Smooth muscle cell (in vitro differentiated cells): ENCODE measurements at regions not wholly inside any gene's neighbourhood (a gene's known extent, or its start where the extent isn't known, plus 50 kb on each side); places are given as distances from the start of the nearest gene placed in this dataset.
A peak's percentile ranks its signal among the peaks of the same experiment; 100 is the strongest.

Experiments used
- DNase-seq: peaks from one replicate; lab custom pipeline; 2025; ENCODE audit not compliant: unreplicated experiment; lab: John Stamatoyannopoulos, UW
- H2AFZ ChIP-seq: fragments of 200-600 bp; sonication (generic); 2 replicates; pipeline ENCODE4 v1.6.0; 2016; ENCODE audit warnings: antibody characterized with exemption, low read depth, mild to moderate bottlenecking
- H3F3A ChIP-seq: fragments of 200-600 bp; sonication (generic); 2 replicates; pipeline ENCODE4 v1.6.0; 2017; ENCODE audit warnings: antibody characterized with exemption, low read depth
- H3K27ac ChIP-seq: fragments of 200-600 bp; sonication (generic); 2 replicates; pipeline ENCODE4 v1.5.1; 2016; ENCODE audit warnings: low read depth, mild to moderate bottlenecking
- H3K27me3 ChIP-seq: fragments of 200-600 bp; sonication (generic); 2 replicates; pipeline ENCODE4 v1.6.1; 2016; ENCODE audit warnings: low read depth, mild to moderate bottlenecking
- H3K36me3 ChIP-seq: fragments of 200-600 bp; sonication (generic); 2 replicates; pipeline ENCODE4 v1.5.1; 2016; ENCODE audit warnings: low read depth
- H3K4me1 ChIP-seq: fragments of 200-600 bp; sonication (generic); 2 replicates; pipeline ENCODE4 v1.5.1; 2016; ENCODE audit warnings: low read depth
- H3K4me2 ChIP-seq: fragments of 200-600 bp; sonication (generic); 2 replicates; pipeline ENCODE4 v1.6.0; 2016; ENCODE audit warnings: mild to moderate bottlenecking
- H3K4me3 ChIP-seq: fragments of 200-600 bp; sonication (generic); 2 replicates; pipeline ENCODE4 v1.5.1; 2016; ENCODE audit warnings: mild to moderate bottlenecking
- H3K79me2 ChIP-seq: fragments of 200-600 bp; sonication (generic); 2 replicates; pipeline ENCODE4 v1.6.0; 2016; ENCODE audit warnings: low read depth, mild to moderate bottlenecking
- H3K9ac ChIP-seq: fragments of 200-600 bp; sonication (generic); 2 replicates; pipeline ENCODE4 v1.6.0; 2016; ENCODE audit warnings: low read depth
- H3K9me3 ChIP-seq: fragments of 200-600 bp; sonication (generic); replicated peaks from 2 replicates; pipeline ENCODE4 v1.5.1; 2016; ENCODE audit warnings: low read depth
- H4K20me1 ChIP-seq: fragments of 200-600 bp; sonication (generic); 2 replicates; pipeline ENCODE4 v1.6.0; 2016; ENCODE audit warnings: low read depth
- CTCF ChIP-seq: fragments of 200-600 bp; sonication (generic); IDR thresholded peaks from 2 replicates; pipeline ENCODE4 v1.5.1; 2017; ENCODE audit warnings: borderline replicate concordance, mild to moderate bottlenecking, antibody characterized with exemption; ENCODE audit not compliant: insufficient read depth, poor library complexity, severe bottlenecking
- WGBS: methylation state at CpG from one replicate; pipeline ENCODE4 v1.1.7; 2016; ENCODE audit warnings: low lambda C conversion rate; 5-methylcytosine and 5-hydroxymethylcytosine counted together

GRCh38 chr4:41880840-41881831 lies 54.1 kb upstream of the TMEM33 start:
- Histone ChIP-seq H3F3A (no peaks in the 10 kb centered on the region), H3K27me3 (peaks cover 95% of the 10 kb centered on the region), H3K4me3 (peak overlapping the region; percentile 45), H3K9ac (no peak overlapping the region), H3K36me3 (no peaks in the 10 kb centered on the region), H3K27ac (no peak overlapping the region), H3K4me2 (peak overlapping the region; percentile 82), H3K9me3 (no peaks in the 10 kb centered on the region), H4K20me1 (no peaks in the 10 kb centered on the region), H3K4me1 (peaks cover 18% of the 10 kb centered on the region), H3K79me2 (no peaks in the 10 kb centered on the region), H2AFZ (peak overlapping the region; percentile 58)
- no peak for TF ChIP-seq CTCF
- no peak for DNase-seq
- WGBS = 3% methylated on average over 78 of the region's 79 CpGs

- Histone ChIP-seq H3K4me2 (peak overlapping the region; percentile 82), H3K79me2 (no peaks in the 10 kb centered on the region), H3K9me3 (no peaks in the 10 kb centered on the region), H3K36me3 (no peaks in the 10 kb centered on the region), H3K27me3 (peaks cover 99% of the 10 kb centered on the region), H3K27ac (no peak overlapping the region), H3K9ac (no peak overlapping the region), H3F3A (no peaks in the 10 kb centered on the region), H4K20me1 (no peaks in the 10 kb centered on the region), H3K4me1 (peaks cover 18% of the 10 kb centered on the region), H3K4me3 (no peak overlapping the region), H2AFZ (no peak overlapping the region)
- no peak for TF ChIP-seq CTCF
- WGBS = 6% methylated on average over 45 of the region's 45 CpGs
- DNase-seq = no peak
These were observed 55.0 kb upstream of the TMEM33 start for GRCh38 chr4:41880022-41880837.

GRCh38 chr4:41879552-41879951 lies 55.7 kb upstream of the TMEM33 start:
- Histone ChIP-seq H3K9ac (no peak overlapping the region), H3K4me1 (peaks cover 18% of the 10 kb centered on the region), H2AFZ (no peak overlapping the region), H3K79me2 (no peaks in the 10 kb centered on the region), H3K27ac (no peak overlapping the region), H3K4me2 (no peak overlapping the region), H3K27me3 (peaks cover 99% of the 10 kb centered on the region), H3K36me3 (no peaks in the 10 kb centered on the region), H3F3A (no peaks in the 10 kb centered on the region), H3K4me3 (no peak overlapping the region), H4K20me1 (no peaks in the 10 kb centered on the region), H3K9me3 (no peaks in the 10 kb centered on the region)
- no peak for DNase-seq
- no peak for TF ChIP-seq CTCF
- 20% methylated on average over 12 of the region's 12 CpGs for WGBS
